Fibroblast of the conjunctiva (primary cell): ENCODE measurements at regions not wholly inside any gene's neighbourhood (a gene's known extent, or its start where the extent isn't known, plus 50 kb on each side); places are given as distances from the start of the nearest gene placed in this dataset.

Source experiments
- DNase-seq: peaks from one replicate; pipeline ENCODE4 v3.0.0-alpha.2; 2010; ENCODE audit warnings: low read depth

- DNase-seq = no peak
Observed at GRCh38 chr5:66494437-66494836, 101.8 kb upstream of the MAST4 start.

DNA sequence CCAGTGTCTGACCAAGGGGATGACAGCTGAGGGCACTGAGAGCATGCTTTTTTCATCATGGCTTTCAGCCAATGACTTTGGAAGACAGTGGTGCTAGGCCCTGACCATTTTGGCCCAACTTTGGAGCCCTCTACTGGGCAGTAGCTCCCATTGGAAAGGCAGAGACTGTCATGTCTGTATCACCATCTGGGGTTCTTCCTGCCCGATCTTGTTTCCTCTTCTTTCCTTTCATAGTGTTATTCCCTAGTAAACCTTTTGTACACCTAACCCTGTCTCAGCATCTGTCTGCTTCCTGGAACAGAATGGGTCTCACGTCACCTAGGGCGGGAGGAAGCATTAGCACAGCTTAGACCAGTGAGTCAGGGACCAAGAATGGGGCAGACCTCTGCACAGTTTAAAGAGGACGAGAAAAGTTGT is 97.4 kb upstream of the MAST4 start:
- no peak for DNase-seq

- no peak for DNase-seq
Observed at GRCh38 chr5:66503203-66503789, 92.9 kb upstream of the MAST4 start.

- DNase-seq = no peak
Observed at GRCh38 chr5:66507106-66507505, 89.1 kb upstream of the MAST4 start.

GRCh38 chr5:66511491-66511890 is 84.7 kb upstream of the MAST4 start:
- no peak for DNase-seq

- DNase-seq = no peak
Observed at GRCh38 chr5:66513130-66513529, 83.1 kb upstream of the MAST4 start.

- DNase-seq = no peak
Observed at GRCh38 chr5:66515209-66515608, 81.0 kb upstream of the MAST4 start.

DNA sequence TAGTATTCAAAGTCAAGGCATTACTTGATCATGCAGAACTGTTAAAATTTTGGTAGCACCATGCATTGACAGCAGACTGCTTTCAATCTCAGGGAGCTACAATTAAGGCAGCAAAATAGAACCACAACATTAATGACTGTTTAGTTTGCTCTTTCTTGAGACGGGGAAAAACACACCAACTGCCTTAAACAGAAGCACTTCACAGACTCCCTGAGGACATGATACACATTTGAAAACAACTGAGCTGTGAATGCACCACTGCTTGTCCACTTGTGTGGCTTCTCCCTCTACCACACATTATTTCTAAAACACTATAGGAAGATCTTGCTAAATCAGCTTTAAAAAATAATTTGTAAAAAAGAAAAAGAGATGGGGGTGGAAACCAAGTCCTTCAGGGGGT is 79.6 kb upstream of the MAST4 start:
- no peak for DNase-seq

DNA sequence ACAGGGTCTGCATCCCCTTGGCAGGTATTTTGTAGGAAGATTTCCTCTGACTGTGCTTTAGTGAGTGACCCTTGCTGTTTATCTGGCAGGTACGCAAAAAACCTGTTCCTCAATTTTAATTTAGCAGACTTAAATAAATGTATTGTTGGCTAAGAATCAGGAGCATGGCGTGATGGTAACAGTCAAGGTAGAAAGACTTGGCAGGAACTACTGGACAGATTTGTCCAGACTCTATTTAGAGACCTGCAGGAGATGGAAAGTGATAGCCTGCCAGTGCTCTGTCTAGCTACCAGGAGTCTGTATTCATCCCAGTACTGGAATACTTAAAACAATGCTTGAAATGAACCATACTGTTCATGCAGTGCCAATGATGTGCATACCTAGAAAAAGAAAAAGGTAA is 78.8 kb upstream of the MAST4 start:
- no peak for DNase-seq

DNA sequence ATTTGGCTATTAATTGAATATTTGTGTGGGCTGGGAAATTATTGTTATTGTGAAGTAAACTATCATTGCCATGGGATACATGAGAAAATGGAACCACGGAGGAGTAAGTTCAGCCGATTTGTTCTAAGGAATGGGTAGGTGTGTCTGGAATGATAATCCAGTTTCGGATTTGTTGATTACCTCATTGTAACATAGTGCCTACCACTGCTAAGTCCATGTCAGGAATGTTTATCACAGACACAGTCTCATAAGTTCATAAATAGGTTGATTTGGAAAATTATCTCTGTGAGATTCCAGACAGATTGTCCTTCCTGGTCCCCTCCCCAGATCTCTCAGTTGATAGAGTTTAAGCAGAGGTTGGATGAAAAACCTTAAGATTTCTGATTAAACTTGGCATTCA is 78.1 kb upstream of the MAST4 start:
- DNase-seq = no peak

GRCh38 chr5:66518753-66519152 is 77.4 kb upstream of the MAST4 start:
- no peak for DNase-seq

GRCh38 chr5:66519626-66520025 is 76.6 kb upstream of the MAST4 start:
- no peak for DNase-seq

DNA sequence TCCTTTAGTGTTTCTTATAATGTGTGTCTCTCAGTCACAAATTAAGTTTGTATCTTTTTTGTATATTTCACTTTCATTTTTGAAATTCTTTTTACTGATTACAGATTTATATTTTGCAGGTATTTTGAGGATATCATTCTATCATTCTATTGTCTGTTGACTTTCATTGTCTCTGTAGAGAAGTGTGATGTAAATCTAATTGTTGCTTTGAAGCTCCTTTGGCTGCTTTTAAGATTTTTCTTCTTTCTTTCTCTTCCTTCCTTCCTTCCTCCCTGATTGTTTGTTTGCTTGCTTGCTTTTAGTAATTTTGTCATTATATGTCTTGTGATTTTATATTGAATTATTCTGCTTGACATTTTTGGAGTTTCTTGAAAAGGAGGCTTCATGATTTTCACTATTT is 75.3 kb upstream of the MAST4 start:
- DNase-seq = no peak

DNA sequence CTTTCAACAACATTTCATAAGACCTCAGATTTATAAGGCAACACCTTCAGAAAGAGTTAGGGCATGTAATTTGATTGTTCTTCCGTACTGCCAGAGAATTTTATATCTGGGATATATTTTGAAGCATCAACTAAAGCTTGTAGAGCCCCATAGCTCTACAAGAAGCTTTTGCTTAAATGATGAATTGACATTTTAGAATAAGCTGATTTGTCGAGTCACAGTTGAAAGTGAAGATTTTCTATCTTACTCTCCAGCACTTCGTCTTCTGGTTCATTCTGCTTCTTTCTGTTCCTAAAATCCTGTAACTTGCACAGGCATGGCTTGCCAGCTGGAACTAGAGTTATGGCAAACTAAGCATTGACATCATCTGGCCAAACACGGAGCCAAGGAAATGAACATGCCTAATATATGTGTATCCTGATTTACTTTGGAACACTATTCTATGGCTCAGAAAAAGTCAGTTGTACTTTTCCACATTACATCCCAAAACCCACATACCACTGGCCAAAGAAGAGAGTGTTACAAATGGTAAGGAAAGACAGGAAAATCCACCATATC is 68.6 kb upstream of the MAST4 start:
- DNase-seq = no peak

DNA sequence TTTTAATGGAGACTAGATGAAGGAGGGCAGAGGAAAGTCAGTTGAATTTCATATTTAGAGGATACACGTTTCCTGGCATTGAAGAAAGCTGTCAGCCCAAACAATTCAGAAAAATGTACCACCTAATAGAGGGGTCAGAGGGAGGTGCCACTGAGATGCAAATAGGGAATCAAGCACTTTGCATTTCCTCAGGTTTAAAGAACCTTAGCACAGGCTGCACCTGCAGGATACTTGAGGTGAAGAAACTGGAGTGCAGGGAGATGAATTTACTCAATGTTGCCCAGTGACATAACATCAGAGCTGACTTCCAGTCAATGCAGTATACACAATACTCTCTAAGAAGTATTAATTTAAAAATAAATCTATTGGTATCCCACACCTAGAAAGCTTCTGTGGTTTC is 67.0 kb upstream of the MAST4 start:
- DNase-seq = no peak

DNA sequence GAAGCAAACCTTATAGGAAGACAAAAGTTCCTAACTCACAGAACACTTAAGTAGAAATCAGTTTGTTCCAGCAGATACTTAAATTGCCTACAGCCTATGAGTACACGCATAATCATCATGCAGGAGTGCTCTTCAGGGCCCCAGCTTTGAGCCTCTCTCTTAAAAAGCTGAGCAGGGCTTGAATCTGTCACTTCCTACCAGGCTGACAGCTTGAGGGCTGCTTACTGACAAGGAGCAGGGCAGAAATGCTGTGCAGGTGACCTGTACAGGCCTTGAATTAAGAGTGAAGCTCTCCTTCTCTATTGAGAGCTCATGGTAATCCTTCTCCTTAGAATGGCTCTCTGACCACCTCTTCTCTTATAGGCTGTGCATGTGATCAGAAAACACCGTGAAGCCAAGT is 66.5 kb upstream of the MAST4 start:
- no peak for DNase-seq

DNA sequence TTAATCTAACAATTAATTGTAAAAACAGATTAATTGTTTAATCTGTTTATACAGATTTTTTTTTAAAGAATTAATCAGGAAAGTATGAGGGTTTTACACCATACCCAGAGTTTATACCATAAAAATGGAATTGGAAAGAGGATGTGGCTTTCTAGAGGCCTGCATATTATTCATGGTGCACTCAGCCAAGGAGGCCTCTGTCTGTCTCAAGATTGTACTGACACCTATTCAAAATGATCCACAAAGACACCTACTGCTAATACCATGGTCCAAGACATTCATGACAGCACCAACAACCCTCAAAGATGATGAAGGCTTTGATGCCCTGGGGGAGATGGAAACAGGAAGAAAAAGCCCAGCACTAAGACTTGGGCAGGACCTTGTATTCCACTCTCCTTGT is 58.1 kb upstream of the MAST4 start:
- DNase-seq = no peak

DNA sequence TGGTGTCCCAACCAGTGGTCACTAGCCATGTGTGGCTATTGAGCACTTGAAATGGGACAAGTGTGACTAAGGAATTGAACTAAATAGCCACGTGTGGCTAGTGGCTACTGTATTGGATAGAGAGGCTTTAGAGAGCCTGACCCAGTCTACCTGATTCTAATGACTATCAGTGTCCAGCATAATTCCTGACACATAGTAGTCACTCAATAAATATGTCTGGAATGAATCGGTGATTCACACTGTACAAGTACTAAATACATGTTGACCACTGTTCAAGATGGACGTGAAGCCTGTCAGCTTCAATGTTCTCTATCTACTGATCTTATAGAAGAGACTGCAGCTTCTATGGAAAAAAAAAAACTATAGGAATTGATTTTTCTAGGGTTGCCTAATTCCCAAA is 57.7 kb upstream of the MAST4 start:
- DNase-seq = no peak

GRCh38 chr5:66540078-66540477 is 56.1 kb upstream of the MAST4 start:
- no peak for DNase-seq

DNA sequence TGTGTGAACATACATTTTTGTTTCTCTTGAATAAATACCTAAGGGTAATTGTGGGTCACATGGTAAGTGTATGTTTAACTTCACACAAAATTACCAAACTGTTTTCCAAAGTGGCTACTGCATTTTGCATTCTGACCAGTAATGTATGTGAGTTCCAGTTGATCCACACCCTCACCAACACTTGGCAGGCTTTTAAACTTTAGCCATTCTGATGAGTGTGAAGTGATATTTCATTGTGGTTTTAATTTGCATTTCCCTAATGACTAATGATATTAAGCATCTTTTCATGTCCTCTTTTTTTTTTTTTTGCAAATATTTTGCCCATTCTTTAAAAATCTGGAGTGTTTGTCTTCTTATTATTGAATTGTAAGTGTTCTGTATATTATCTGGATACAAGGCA is 53.5 kb upstream of the MAST4 start:
- DNase-seq = no peak
